HepG2 (cell line): ENCODE measurements at regions not wholly inside any gene's neighbourhood (a gene's known extent, or its start where the extent isn't known, plus 50 kb on each side); places are given as distances from the start of the nearest gene placed in this dataset.

ENCODE experiments used
- ATAC-seq: fragments of 200-7000 bp; cut with Tn5 transposase; 3 replicates; pipeline ENCODE4 v1.9.1; 2020; ENCODE audit warnings: mild to moderate bottlenecking, moderate library complexity
- BruUV-seq: library from RNA; stranded (reverse); fragments of 400-500 nt; replicated peaks from 2 replicates; lab custom pipeline; 2021; lab: Mats Ljungman, UMichigan
- CTCF ChIA-PET: fragments of 300-600 bp; formaldehyde crosslinking; extraction: SDS; loops from one replicate; lab custom pipeline; 2021; ENCODE audit warnings: low total read pairs, inconsistent platforms, low intra/inter-chr PET ratio; lab: Yijun Ruan, JAX
- POLR2A ChIA-PET: fragments of 350-600 bp; sonication (Branson Sonifier 250); formaldehyde crosslinking; loops from one replicate; lab custom pipeline; 2020; ENCODE audit warnings: antibody characterized with exemption, inconsistent platforms; lab: Yijun Ruan, JAX
- DNase-seq: peaks from one replicate; pipeline ENCODE4 v3.0.0-alpha.2; 2015; ENCODE audit warnings: low spot score
- FAIRE-seq: peaks from 3 replicates; lab custom pipeline; 2011; peaks lifted over from hg19 to GRCh38; lab: Jason Lieb, UNC
- H2AFZ ChIP-seq: one replicate; pipeline ENCODE4 v1.6.1; 2011; ENCODE audit warnings: low read length, inconsistent platforms
- H3K27ac ChIP-seq: fragments of 300-600 bp; 3 replicates; pipeline ENCODE4 v1.8.0; 2011; ENCODE audit warnings: mixed run types, mild to moderate bottlenecking, mixed read lengths, low read length, inconsistent platforms; ENCODE audit not compliant: insufficient read depth; ENCODE audit errors: extremely low read length
- H3K27me3 ChIP-seq, 2 experiments: fragments of 200-600 bp in 1 of 2; 2 replicates in 1 of 2; 3 replicates in 1 of 2; pipeline versions ENCODE4 v1.6.0 to v1.8.0; 2011; ENCODE audit warnings: low read length in 2 of 2, mild to moderate bottlenecking in 2 of 2, moderate library complexity in 2 of 2, inconsistent platforms in 1 of 2; ENCODE audit not compliant: insufficient read depth in 2 of 2, control insufficient read depth in 1 of 2
- H3K36me3 ChIP-seq, 2 experiments: fragments of 200-600 bp in 1 of 2; replicated peaks in 1 of 2; 2 replicates in 1 of 2; 3 replicates in 1 of 2; pipeline versions ENCODE4 v1.5.1 to v1.8.0; 2011; ENCODE audit warnings: low read length in 2 of 2, inconsistent platforms in 1 of 2; ENCODE audit not compliant: insufficient read depth in 2 of 2, control insufficient read depth in 1 of 2
- H3K4me1 ChIP-seq: 2 replicates; pipeline ENCODE4 v1.5.1; 2012; ENCODE audit warnings: low read length, inconsistent platforms; ENCODE audit not compliant: insufficient read depth
- H3K4me2 ChIP-seq: 2 replicates; pipeline ENCODE4 v1.6.0; 2011; ENCODE audit warnings: low read depth, low read length, inconsistent platforms
- H3K4me3 ChIP-seq, 3 experiments: fragments of 200-600 bp in 1 of 3; sonication (generic), shearing (Covaris generic) in 1 of 3; replicated peaks in 1 of 3; 2 replicates each; pipeline ENCODE4 v1.5.1; 2011 to 2016; ENCODE audit warnings: low read length in 3 of 3, inconsistent platforms in 2 of 3, low read depth in 2 of 3, mild to moderate bottlenecking in 2 of 3, control low read depth in 1 of 3, mixed read lengths in 1 of 3; ENCODE audit not compliant: insufficient read depth in 1 of 3
- H3K79me2 ChIP-seq: one replicate; pipeline ENCODE4 v1.6.1; 2011; ENCODE audit warnings: low read length, inconsistent platforms; ENCODE audit not compliant: insufficient read depth
- H3K9ac ChIP-seq: 2 replicates; pipeline ENCODE4 v1.6.0; 2011; ENCODE audit warnings: mild to moderate bottlenecking, low read depth, low read length, inconsistent platforms; ENCODE audit not compliant: insufficient read depth
- H3K9me3 ChIP-seq: 2 replicates; pipeline ENCODE4 v1.5.1; 2012; ENCODE audit warnings: mild to moderate bottlenecking, low read length
- H4K20me1 ChIP-seq: 2 replicates; pipeline ENCODE4 v1.6.0; 2011; ENCODE audit warnings: inconsistent platforms, mild to moderate bottlenecking, low read length, moderate library complexity; ENCODE audit not compliant: insufficient read depth
- CHD2 ChIP-seq: IDR thresholded peaks from 2 replicates; pipeline ENCODE4 v1.6.1; 2011; ENCODE audit warnings: low read depth, low read length, improper control_type of control experiment
- MTF1 ChIP-seq: sonication (generic); formaldehyde crosslinking; IDR thresholded peaks from 2 replicates; pipeline ENCODE4 v1.5.0; 2020; ENCODE audit warnings: missing genetic modification reagents
- MYC ChIP-seq: sonication (generic); formaldehyde crosslinking; IDR thresholded peaks from 2 replicates; pipeline ENCODE4 v1.9.0; 2021; ENCODE audit warnings: missing genetic modification reagents, borderline replicate concordance
- NR2F2 ChIP-seq: IDR thresholded peaks from 2 replicates; pipeline ENCODE4 v1.6.1; 2012; ENCODE audit warnings: low read depth, inconsistent platforms, borderline replicate concordance
- PCBP1 ChIP-seq: fragments of 200-400 bp; formaldehyde crosslinking; IDR thresholded peaks from 2 replicates; pipeline ENCODE4 v1.6.1; 2017; ENCODE audit warnings: mild to moderate bottlenecking, low read depth, low read length, borderline replicate concordance
- PHF8 ChIP-seq: sonication (generic); formaldehyde crosslinking; IDR thresholded peaks from 2 replicates; pipeline ENCODE4 v1.5.0; 2020; ENCODE audit warnings: missing genetic modification reagents
- POLR2AphosphoS5 ChIP-seq: IDR thresholded peaks from 2 replicates; pipeline ENCODE4 v1.6.1; 2012; ENCODE audit warnings: low read depth, low read length
- TOPORS ChIP-seq: sonication (generic); formaldehyde crosslinking; IDR thresholded peaks from 2 replicates; pipeline ENCODE4 v1.8.0; 2023; ENCODE audit warnings: mild to moderate bottlenecking, missing genetic modification reagents
- ZNF484 ChIP-seq: sonication (generic); formaldehyde crosslinking; IDR thresholded peaks from 2 replicates; pipeline ENCODE4 v1.5.1; 2020; ENCODE audit warnings: mild to moderate bottlenecking, low read depth, missing genetic modification reagents, borderline replicate concordance
- ZNF644 ChIP-seq: IDR thresholded peaks from 2 replicates; pipeline ENCODE4 v1.6.1; 2016; ENCODE audit warnings: low read depth
- WGBS: methylation state at CpG from one replicate; pipeline ENCODE4 v1.1.6; 2017; ENCODE audit warnings: low lambda C conversion rate; 5-methylcytosine and 5-hydroxymethylcytosine counted together
- in situ Hi-C: cut with HindIII; loops from 2 replicates; pipeline ENCODE4 v1.10.0; 2017; ENCODE audit warnings: low pct_unique_long_range_greater_than_20kb; ENCODE audit not compliant: extremely low pct_ligation_motif_present
- intact Hi-C: fragments of 100-400 bp; cut with micrococcal nuclease; formaldehyde crosslinking; loops from one replicate; pipeline ENCODE4 v1.10.0; 2022; ENCODE audit not compliant: unreplicated experiment
- TF ChIP-seq, protein P1 (sequence below): sonication (generic); formaldehyde crosslinking; IDR thresholded peaks from 2 replicates; pipeline ENCODE4 v1.8.1; 2023; ENCODE audit warnings: mild to moderate bottlenecking, missing genetic modification reagents, borderline replicate concordance
- TF ChIP-seq, protein P2 (sequence below): sonication (generic); formaldehyde crosslinking; conservative IDR thresholded peaks from 2 replicates; pipeline ENCODE4 v1.8.0; 2022; ENCODE audit warnings: mild to moderate bottlenecking, moderate library complexity, missing genetic modification reagents
- TF ChIP-seq, protein P3 (sequence below): sonication (generic); formaldehyde crosslinking; IDR thresholded peaks from 2 replicates; pipeline ENCODE4 v1.5.0; 2020; ENCODE audit warnings: missing genetic modification reagents
- TF ChIP-seq, protein P4 (sequence below): sonication (generic); formaldehyde crosslinking; IDR thresholded peaks from 2 replicates; pipeline ENCODE4 v1.4.0; 2020; ENCODE audit warnings: missing genetic modification reagents

DNA sequence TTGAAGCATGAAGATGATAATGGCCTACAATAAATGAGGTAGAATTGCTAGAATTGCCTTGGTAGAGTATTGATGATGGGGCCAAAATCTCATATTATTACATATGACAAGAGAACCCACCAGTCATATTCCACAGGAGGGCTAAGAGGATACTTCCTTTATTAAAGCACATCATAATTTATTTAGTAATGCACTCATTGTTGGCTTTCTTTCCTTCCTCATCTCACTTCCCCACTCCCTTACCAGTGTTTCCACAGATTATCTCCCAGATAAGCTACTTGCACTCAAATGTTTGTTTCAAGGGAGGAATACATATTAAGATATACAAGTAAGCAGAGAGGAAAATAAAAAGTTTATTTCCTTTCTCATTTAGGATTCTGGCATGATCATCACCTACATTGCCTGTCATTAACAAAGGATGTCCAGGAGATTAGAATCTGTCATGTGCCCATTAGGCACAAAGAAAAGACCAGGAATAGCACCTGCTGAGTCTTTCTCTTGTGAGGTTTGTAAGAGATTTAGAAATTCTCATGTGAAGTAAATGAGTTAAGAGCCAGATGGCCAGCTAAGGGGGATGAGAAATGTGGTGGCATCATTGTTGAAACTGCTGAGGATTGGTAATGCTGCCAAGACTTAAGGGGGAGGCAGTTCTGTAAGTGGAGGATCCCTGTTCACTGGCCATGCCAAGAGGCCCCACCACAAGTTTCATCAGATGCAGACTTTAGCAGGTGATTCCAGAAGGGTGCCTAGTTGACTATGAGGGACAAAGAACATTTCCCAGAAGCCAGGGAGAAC is 52.4 kb upstream of the PRDM8 start (continued):
- TF ChIP-seq PCBP1 (no peak), MTF1 (no peak), ZNF484 (no peak), CHD2 (no peak), PHF8 (CRISPR knock-in tag) (no peak)

DNA sequence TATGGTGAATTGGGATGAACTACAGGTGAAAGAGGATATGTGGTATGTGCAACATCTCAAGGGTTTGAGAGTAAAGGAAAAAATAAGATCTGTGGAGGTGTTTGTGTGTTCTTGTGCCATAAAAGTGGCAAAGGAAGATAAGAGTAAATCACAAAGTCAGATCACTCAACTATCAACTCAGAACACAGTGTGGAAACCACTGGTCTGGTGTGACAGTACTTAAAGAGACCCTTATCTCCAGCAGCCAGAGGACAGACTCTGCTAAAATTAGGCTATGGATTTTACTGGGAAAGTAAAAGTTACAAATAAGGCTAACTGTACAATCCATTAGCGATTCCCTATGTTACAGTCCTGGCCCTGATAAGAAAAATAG is 54.0 kb upstream of the PRDM8 start:
- FAIRE-seq: no peak
- no peak for DNase-seq
- ChIA-PET CTCF (no interaction called here), POLR2A (no interaction called here)
- in situ Hi-C loops (no loop called here), intact Hi-C loops (no loop called here)
- no peak overlapping the region for H2AFZ ChIP-seq
- no peak overlapping the region for H3K4me2 ChIP-seq
- H4K20me1 ChIP-seq: no peaks in the 10 kb centered on the region
- no peak for ATAC-seq
- H3K9me3 ChIP-seq: no peaks in the 10 kb centered on the region
- H3K4me1 ChIP-seq: no peaks in the 10 kb centered on the region
- no peak overlapping the region for H3K9ac ChIP-seq
- BruUV-seq: no TSS peak
- no peak overlapping the region for H3K27ac ChIP-seq
- H3K36me3 ChIP-seq: no peaks in the 10 kb centered on the region
- H3K27me3 ChIP-seq: no peaks in the 10 kb centered on the region
- TF ChIP-seq POLR2AphosphoS5 (no peak), ZNF644 (CRISPR knock-in tag) (no peak), MYC (no peak), TOPORS (CRISPR knock-in tag) (no peak), NR2F2 (no peak)
- TF ChIP-seq, protein P1, sequence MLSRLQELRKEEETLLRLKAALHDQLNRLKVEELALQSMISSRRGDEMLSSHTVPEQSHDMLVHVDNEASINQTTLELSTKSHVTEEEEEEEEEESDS (CRISPR knock-in tag): no peak
- TF ChIP-seq, protein P2, sequence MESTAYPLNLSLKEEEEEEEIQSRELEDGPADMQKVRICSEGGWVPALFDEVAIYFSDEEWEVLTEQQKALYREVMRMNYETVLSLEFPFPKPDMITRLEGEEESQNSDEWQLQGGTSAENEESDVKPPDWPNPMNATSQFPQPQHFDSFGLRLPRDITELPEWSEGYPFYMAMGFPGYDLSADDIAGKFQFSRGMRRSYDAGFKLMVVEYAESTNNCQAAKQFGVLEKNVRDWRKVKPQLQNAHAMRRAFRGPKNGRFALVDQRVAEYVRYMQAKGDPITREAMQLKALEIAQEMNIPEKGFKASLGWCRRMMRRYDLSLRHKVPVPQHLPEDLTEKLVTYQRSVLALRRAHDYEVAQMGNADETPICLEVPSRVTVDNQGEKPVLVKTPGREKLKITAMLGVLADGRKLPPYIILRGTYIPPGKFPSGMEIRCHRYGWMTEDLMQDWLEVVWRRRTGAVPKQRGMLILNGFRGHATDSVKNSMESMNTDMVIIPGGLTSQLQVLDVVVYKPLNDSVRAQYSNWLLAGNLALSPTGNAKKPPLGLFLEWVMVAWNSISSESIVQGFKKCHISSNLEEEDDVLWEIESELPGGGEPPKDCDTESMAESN (CRISPR knock-in tag): no peak
- TF ChIP-seq, protein P3, sequence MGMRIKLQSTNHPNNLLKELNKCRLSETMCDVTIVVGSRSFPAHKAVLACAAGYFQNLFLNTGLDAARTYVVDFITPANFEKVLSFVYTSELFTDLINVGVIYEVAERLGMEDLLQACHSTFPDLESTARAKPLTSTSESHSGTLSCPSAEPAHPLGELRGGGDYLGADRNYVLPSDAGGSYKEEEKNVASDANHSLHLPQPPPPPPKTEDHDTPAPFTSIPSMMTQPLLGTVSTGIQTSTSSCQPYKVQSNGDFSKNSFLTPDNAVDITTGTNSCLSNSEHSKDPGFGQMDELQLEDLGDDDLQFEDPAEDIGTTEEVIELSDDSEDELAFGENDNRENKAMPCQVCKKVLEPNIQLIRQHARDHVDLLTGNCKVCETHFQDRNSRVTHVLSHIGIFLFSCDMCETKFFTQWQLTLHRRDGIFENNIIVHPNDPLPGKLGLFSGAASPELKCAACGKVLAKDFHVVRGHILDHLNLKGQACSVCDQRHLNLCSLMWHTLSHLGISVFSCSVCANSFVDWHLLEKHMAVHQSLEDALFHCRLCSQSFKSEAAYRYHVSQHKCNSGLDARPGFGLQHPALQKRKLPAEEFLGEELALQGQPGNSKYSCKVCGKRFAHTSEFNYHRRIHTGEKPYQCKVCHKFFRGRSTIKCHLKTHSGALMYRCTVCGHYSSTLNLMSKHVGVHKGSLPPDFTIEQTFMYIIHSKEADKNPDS (CRISPR knock-in tag): no peak
- TF ChIP-seq, protein P4, sequence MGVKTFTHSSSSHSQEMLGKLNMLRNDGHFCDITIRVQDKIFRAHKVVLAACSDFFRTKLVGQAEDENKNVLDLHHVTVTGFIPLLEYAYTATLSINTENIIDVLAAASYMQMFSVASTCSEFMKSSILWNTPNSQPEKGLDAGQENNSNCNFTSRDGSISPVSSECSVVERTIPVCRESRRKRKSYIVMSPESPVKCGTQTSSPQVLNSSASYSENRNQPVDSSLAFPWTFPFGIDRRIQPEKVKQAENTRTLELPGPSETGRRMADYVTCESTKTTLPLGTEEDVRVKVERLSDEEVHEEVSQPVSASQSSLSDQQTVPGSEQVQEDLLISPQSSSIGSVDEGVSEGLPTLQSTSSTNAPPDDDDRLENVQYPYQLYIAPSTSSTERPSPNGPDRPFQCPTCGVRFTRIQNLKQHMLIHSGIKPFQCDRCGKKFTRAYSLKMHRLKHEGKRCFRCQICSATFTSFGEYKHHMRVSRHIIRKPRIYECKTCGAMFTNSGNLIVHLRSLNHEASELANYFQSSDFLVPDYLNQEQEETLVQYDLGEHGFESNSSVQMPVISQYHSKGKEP (CRISPR knock-in tag): no peak
- TF ChIP-seq, all 625 proteins: peak for 0
- Histone ChIP-seq H3K79me2 (no peaks in the 10 kb centered on the region), H3K4me3 (no peak overlapping the region)
- 0% methylated on average over 1 of the region's 1 CpG for WGBS
